IMR-90 (cell line): ENCODE measurements at regions not wholly inside any gene's neighbourhood (a gene's known extent, or its start where the extent isn't known, plus 50 kb on each side); places are given as distances from the start of the nearest gene placed in this dataset.

Experiments used
- ATAC-seq: fragments of 200-7000 bp; cut with Tn5 transposase; 2 replicates; pipeline ENCODE4 v1.9.1; 2020; ENCODE audit warnings: low read depth, mild to moderate bottlenecking, moderate library complexity
- BruUV-seq: library from RNA; stranded (reverse); fragments of 400-500 nt; replicated peaks from 2 replicates; lab custom pipeline; 2021; lab: Mats Ljungman, UMichigan
- CTCF ChIA-PET: fragments of 300-600 bp; formaldehyde crosslinking; extraction: SDS; loops from one replicate; lab custom pipeline; 2021; ENCODE audit warnings: antibody characterized with exemption; lab: Yijun Ruan, JAX
- POLR2A ChIA-PET: fragments of 300-600 bp; sonication (Branson Sonifier 250); formaldehyde crosslinking; loops from one replicate; lab custom pipeline; 2022; ENCODE audit warnings: antibody characterized with exemption; ENCODE audit not compliant: unreplicated experiment; lab: Charles Lee
- DNase-seq: peaks from one replicate; pipeline ENCODE4 v3.0.0; 2013
- H2AFZ ChIP-seq: replicated peaks from 2 replicates; pipeline ENCODE3; 2013; ENCODE audit warnings: low read length, mild to moderate bottlenecking; ENCODE audit not compliant: poor library complexity
- H2AK5ac ChIP-seq: 2 replicates; pipeline ENCODE4 v1.6.1; 2013; ENCODE audit warnings: low read depth, low read length, inconsistent platforms
- H2AK9ac ChIP-seq: replicated peaks from 2 replicates; pipeline ENCODE3; 2013; ENCODE audit warnings: mild to moderate bottlenecking, low read depth, low read length, moderate library complexity; ENCODE audit not compliant: poor library complexity
- H2BK120ac ChIP-seq: 2 replicates; pipeline ENCODE4 v1.6.1; 2013; ENCODE audit warnings: low read depth, low read length, inconsistent platforms
- H2BK15ac ChIP-seq: 3 replicates; pipeline ENCODE4 v1.6.1; 2013; ENCODE audit warnings: low read depth, low read length, inconsistent platforms
- H2BK20ac ChIP-seq: 2 replicates; pipeline ENCODE4 v1.6.1; 2013; ENCODE audit warnings: low read depth, mild to moderate bottlenecking, inconsistent platforms, low read length, moderate library complexity
- H2BK5ac ChIP-seq: 2 replicates; pipeline ENCODE4 v1.6.1; 2013; ENCODE audit warnings: mild to moderate bottlenecking, low read depth, low read length, inconsistent platforms; ENCODE audit not compliant: poor library complexity, severe bottlenecking
- H3K14ac ChIP-seq: replicated peaks from 2 replicates; pipeline ENCODE4 v1.6.1; 2013; ENCODE audit warnings: low read depth, low read length, inconsistent platforms
- H3K18ac ChIP-seq: 2 replicates; pipeline ENCODE4 v1.6.1; 2013; ENCODE audit warnings: low read depth, low read length, control low read depth
- H3K23ac ChIP-seq: 2 replicates; pipeline ENCODE4 v1.6.1; 2013; ENCODE audit warnings: low read depth, low read length, inconsistent platforms
- H3K27ac ChIP-seq: 2 replicates; pipeline ENCODE4 v1.5.1; 2013; ENCODE audit warnings: mild to moderate bottlenecking, control low read depth, low read length; ENCODE audit not compliant: insufficient read depth
- H3K27me3 ChIP-seq: 2 replicates; pipeline ENCODE4 v1.6.1; 2013; ENCODE audit warnings: low read length; ENCODE audit not compliant: control insufficient read depth, insufficient read depth
- H3K36me3 ChIP-seq: 2 replicates; pipeline ENCODE4 v1.6.1; 2013; ENCODE audit warnings: low read length, mixed read lengths; ENCODE audit not compliant: control insufficient read depth, insufficient read depth
- H3K4ac ChIP-seq: 2 replicates; pipeline ENCODE4 v1.6.1; 2013; ENCODE audit warnings: low read depth, low read length, inconsistent platforms
- H3K4me1 ChIP-seq: 2 replicates; pipeline ENCODE4 v1.6.1; 2013; ENCODE audit warnings: low read length, mixed read lengths; ENCODE audit not compliant: control insufficient read depth, insufficient read depth
- H3K4me2 ChIP-seq: 2 replicates; pipeline ENCODE4 v1.6.1; 2013; ENCODE audit warnings: low read depth, mild to moderate bottlenecking, control low read depth, low read length, moderate library complexity
- H3K4me3 ChIP-seq: 2 replicates; pipeline ENCODE4 v1.5.1; 2013; ENCODE audit warnings: low read depth, mild to moderate bottlenecking, control low read depth, low read length, moderate library complexity; ENCODE audit not compliant: insufficient read depth
- H3K56ac ChIP-seq: 2 replicates; pipeline ENCODE4 v1.6.1; 2013; ENCODE audit warnings: low read length, inconsistent platforms; ENCODE audit not compliant: insufficient read depth; ENCODE audit errors: extremely low read depth
- H3K79me1 ChIP-seq, 2 experiments: 2 replicates each; pipeline ENCODE4 v1.6.1; 2013; ENCODE audit warnings: low read length in 2 of 2, inconsistent platforms in 1 of 2, low read depth in 1 of 2
- H3K9ac ChIP-seq: 2 replicates; pipeline ENCODE4 v1.6.1; 2013; ENCODE audit warnings: low read depth, low read length, control low read depth
- H3K9me1 ChIP-seq: 2 replicates; pipeline ENCODE4 v1.6.1; 2013; ENCODE audit warnings: low read length, inconsistent platforms; ENCODE audit not compliant: insufficient read depth
- H3K9me3 ChIP-seq: 2 replicates; pipeline ENCODE4 v1.6.1; 2013; ENCODE audit warnings: low read length; ENCODE audit not compliant: control insufficient read depth, insufficient read depth
- H4K20me1 ChIP-seq: 2 replicates; pipeline ENCODE4 v1.6.1; 2013; ENCODE audit warnings: low read length, inconsistent platforms; ENCODE audit not compliant: insufficient read depth
- H4K5ac ChIP-seq: 2 replicates; pipeline ENCODE4 v1.6.1; 2013; ENCODE audit warnings: mild to moderate bottlenecking, low read depth, low read length, control low read depth
- H4K8ac ChIP-seq, 2 experiments: 2 replicates each; pipeline ENCODE4 v1.6.1; 2013; ENCODE audit warnings: low read depth in 2 of 2, low read length in 2 of 2, control low read depth in 1 of 2, inconsistent platforms in 1 of 2
- H4K91ac ChIP-seq: 2 replicates; pipeline ENCODE4 v1.6.1; 2013; ENCODE audit warnings: low read depth, low read length, inconsistent platforms; ENCODE audit not compliant: insufficient read depth
- BHLHE40 ChIP-seq: fragments of 150-350 bp; IDR thresholded peaks from 2 replicates; pipeline ENCODE4 v1.6.1; 2016; ENCODE audit warnings: mild to moderate bottlenecking, low read depth, low read length
- CEBPB ChIP-seq: IDR thresholded peaks from 2 replicates; pipeline ENCODE4 v1.6.1; 2012; ENCODE audit warnings: low read depth, low read length, improper control_type of control experiment
- CHD1 ChIP-seq: IDR thresholded peaks from 2 replicates; pipeline ENCODE4 v1.6.1; 2012; ENCODE audit warnings: low read depth, low read length, improper control_type of control experiment
- ELK1 ChIP-seq: fragments of 150-350 bp; IDR thresholded peaks from 2 replicates; pipeline ENCODE4 v1.6.1; 2016; ENCODE audit warnings: low read depth, mild to moderate bottlenecking, low read length, moderate library complexity, borderline replicate concordance
- FOS ChIP-seq: fragments of 150-350 bp; IDR thresholded peaks from 2 replicates; pipeline ENCODE4 v1.6.1; 2016; ENCODE audit warnings: low read depth, low read length
- MAFK ChIP-seq: IDR thresholded peaks from 2 replicates; pipeline ENCODE4 v1.6.1; 2012; ENCODE audit warnings: low read depth, low read length, improper control_type of control experiment
- MAZ ChIP-seq: IDR thresholded peaks from 2 replicates; pipeline ENCODE4 v1.6.1; 2012; ENCODE audit warnings: low read depth, mild to moderate bottlenecking, low read length, improper control_type of control experiment, moderate library complexity, borderline replicate concordance
- MXI1 ChIP-seq: IDR thresholded peaks from 2 replicates; pipeline ENCODE4 v1.6.1; 2012; ENCODE audit warnings: low read depth, mild to moderate bottlenecking, low read length, moderate library complexity, borderline replicate concordance
- NFE2L2 ChIP-seq: fragments of 150-350 bp; IDR thresholded peaks from 2 replicates; pipeline ENCODE4 v1.6.1; 2016; ENCODE audit warnings: low read depth, mild to moderate bottlenecking, low read length
- POLR2A ChIP-seq: IDR thresholded peaks from 2 replicates; pipeline ENCODE4 v1.6.1; 2012; ENCODE audit warnings: mild to moderate bottlenecking, low read depth, low read length
- RAD21 ChIP-seq: IDR thresholded peaks from 2 replicates; pipeline ENCODE4 v1.6.1; 2012; ENCODE audit warnings: low read length, improper control_type of control experiment
- RCOR1 ChIP-seq: IDR thresholded peaks from 2 replicates; pipeline ENCODE4 v1.6.1; 2012; ENCODE audit warnings: mild to moderate bottlenecking, low read length, improper control_type of control experiment; ENCODE audit not compliant: insufficient replicate concordance
- RFX5 ChIP-seq: IDR thresholded peaks from 2 replicates; pipeline ENCODE4 v1.8.0; 2012; ENCODE audit warnings: low read depth, mild to moderate bottlenecking, low read length, moderate library complexity
- SMC3 ChIP-seq: fragments of 150-350 bp; IDR thresholded peaks from 2 replicates; pipeline ENCODE4 v1.6.1; 2016; ENCODE audit warnings: low read depth, mild to moderate bottlenecking, antibody characterized with exemption, low read length, moderate library complexity
- WGBS, 2 experiments: methylation state at CpG; one replicate each; pipeline versions ENCODE4 v1.1.5 to v1.1.7; 2013; ENCODE audit warnings: missing lambda C conversion rate in 2 of 2; ENCODE audit not compliant: insufficient read length in 1 of 2; ENCODE audit errors: extremely low coverage in 2 of 2; 5-methylcytosine and 5-hydroxymethylcytosine counted together
- dilution Hi-C: fragments of 300-500 bp; cut with HindIII; formaldehyde crosslinking; loops from one replicate; pipeline ENCODE4 v1.14.3; 2018; ENCODE audit warnings: low sequenced_read_pairs; ENCODE audit not compliant: unreplicated experiment
- in situ Hi-C: fragments of 300-500 bp; cut with MboI; formaldehyde crosslinking; loops from 3 replicates; pipeline ENCODE4 v1.14.3; 2019; ENCODE audit warnings: low sequenced_read_pairs, inconsistent platforms, mixed read lengths
- intact Hi-C: fragments of 100-400 bp; cut with micrococcal nuclease; formaldehyde crosslinking; loops from 2 replicates; pipeline ENCODE4 v1.10.0; 2022
- TF ChIP-seq, protein P1 (sequence below): conservative IDR thresholded peaks from 2 replicates; pipeline ENCODE4 v1.5.1; 2012; ENCODE audit warnings: mild to moderate bottlenecking, low read depth, low read length, improper control_type of control experiment
- TF ChIP-seq, protein P2 (sequence below): fragments of 150-350 bp; IDR thresholded peaks from 2 replicates; pipeline ENCODE4 v1.6.1; 2017; ENCODE audit warnings: mild to moderate bottlenecking, antibody characterized with exemption, low read length, low read depth

DNA sequence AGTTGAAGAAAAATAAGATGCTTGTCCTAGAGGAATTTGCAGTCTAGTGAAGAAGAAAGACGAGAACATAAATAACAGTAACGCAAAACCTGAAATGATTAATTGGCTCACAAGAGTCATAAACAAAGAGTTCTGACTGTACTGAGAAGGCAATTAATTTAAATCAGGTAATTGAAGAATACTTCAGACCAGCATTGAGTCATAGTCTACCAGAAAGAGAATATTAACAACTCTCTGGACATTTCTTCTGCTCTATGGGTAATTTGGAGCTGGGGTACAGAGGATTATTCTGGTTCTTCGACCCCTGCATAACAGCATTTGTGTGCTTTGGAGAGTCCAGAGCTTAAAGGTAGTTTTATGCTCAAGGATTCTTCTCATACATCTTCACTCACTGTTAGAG, 390.3 kb upstream of the DCN start:
- Histone ChIP-seq H3K4me3 (no peak overlapping the region), H4K8ac (no peak overlapping the region), H2AK5ac (no peak overlapping the region), H3K23ac (no peak overlapping the region), H2BK15ac (no peak overlapping the region), H3K9ac (no peak overlapping the region), H3K14ac (no peak overlapping the region), H3K56ac (no peak overlapping the region), H2BK5ac (no peak overlapping the region), H4K20me1 (no peaks in the 10 kb centered on the region), H3K36me3 (no peaks in the 10 kb centered on the region), H2AFZ (no peak overlapping the region), H3K9me1 (no peaks in the 10 kb centered on the region), H3K4me1 (no peaks in the 10 kb centered on the region), H3K9me3 (no peaks in the 10 kb centered on the region), H2AK9ac (no peak overlapping the region), H2BK120ac (no peak overlapping the region), H3K18ac (no peak overlapping the region), H3K27ac (no peak overlapping the region), H3K27me3 (no peaks in the 10 kb centered on the region; the same call in 1 of the 2 replicates), H3K79me1 (no peaks in the 10 kb centered on the region), H2BK20ac (no peak overlapping the region), H4K5ac (no peak overlapping the region), H3K4ac (no peak overlapping the region), H3K4me2 (no peak overlapping the region), H4K91ac (no peak overlapping the region)
- ATAC-seq (no peak), DNase-seq (no peak)
- WGBS, 2 experiments, result no CpG with 5 or more reads among the region's 3 CpGs
- CTCF ChIA-PET, result no interaction called here
- POLR2A ChIA-PET, result no interaction called here
- BruUV-seq, result no TSS peak
- dilution Hi-C loops (no loop called here), in situ Hi-C loops (no loop called here), intact Hi-C loops (no loop called here)
- TF ChIP-seq MXI1 (no peak), CEBPB (no peak), ELK1 (no peak), RAD21 (no peak), MAZ (no peak), BHLHE40 (no peak), RCOR1 (no peak), CHD1 (no peak), RFX5 (no peak), FOS (no peak), SMC3 (no peak), POLR2A (no peak), NFE2L2 (no peak), MAFK (no peak)
- TF ChIP-seq, protein P1, sequence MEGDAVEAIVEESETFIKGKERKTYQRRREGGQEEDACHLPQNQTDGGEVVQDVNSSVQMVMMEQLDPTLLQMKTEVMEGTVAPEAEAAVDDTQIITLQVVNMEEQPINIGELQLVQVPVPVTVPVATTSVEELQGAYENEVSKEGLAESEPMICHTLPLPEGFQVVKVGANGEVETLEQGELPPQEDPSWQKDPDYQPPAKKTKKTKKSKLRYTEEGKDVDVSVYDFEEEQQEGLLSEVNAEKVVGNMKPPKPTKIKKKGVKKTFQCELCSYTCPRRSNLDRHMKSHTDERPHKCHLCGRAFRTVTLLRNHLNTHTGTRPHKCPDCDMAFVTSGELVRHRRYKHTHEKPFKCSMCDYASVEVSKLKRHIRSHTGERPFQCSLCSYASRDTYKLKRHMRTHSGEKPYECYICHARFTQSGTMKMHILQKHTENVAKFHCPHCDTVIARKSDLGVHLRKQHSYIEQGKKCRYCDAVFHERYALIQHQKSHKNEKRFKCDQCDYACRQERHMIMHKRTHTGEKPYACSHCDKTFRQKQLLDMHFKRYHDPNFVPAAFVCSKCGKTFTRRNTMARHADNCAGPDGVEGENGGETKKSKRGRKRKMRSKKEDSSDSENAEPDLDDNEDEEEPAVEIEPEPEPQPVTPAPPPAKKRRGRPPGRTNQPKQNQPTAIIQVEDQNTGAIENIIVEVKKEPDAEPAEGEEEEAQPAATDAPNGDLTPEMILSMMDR, result no peak
- TF ChIP-seq, protein P2, sequence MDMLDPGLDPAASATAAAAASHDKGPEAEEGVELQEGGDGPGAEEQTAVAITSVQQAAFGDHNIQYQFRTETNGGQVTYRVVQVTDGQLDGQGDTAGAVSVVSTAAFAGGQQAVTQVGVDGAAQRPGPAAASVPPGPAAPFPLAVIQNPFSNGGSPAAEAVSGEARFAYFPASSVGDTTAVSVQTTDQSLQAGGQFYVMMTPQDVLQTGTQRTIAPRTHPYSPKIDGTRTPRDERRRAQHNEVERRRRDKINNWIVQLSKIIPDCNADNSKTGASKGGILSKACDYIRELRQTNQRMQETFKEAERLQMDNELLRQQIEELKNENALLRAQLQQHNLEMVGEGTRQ, result no peak
